ENCODE measurements at regions not wholly inside any gene's neighbourhood (a gene's known extent, or its start where the extent isn't known, plus 50 kb on each side); places are given as distances from the start of the nearest gene placed in this dataset.

DNA sequence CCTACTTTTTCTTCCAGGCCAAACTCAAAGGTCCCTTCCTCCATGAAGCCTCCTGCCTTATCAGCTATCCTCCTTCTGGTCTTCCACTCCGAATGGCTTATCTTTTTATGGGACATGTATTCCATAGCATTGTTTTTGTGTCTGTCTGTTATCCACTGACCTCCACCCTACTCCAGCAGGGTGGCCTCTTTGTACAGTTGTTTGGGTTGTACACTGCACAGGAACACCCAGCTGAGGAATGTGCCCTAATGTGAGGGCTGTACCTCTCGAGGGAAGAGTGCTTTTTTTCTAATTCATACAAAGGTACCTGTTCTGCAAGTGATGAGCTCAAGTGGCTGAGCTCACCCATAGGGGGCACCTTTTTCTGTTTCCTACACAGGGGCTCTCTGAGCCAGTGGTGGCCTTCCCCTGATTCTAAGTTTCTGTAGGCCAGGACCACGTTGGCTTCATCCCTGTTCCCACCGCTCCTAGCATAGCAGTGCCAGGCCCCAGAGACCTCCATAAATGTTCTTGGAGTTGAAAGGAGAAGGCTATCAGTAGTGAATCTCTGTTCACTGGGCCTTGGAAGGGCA is 108.2 kb downstream of the FOXD2 start:
- whole genome bisulfite sequencing (ENCODE audit: insufficient coverage), result 86% methylated on average over 4 of the region's 4 CpGs
- Histone ChIP-seq H3K4me3 (ENCODE audit: low read length) (no peak overlapping the region), H3K27me3 (ENCODE audit: control insufficient read depth, insufficient read depth, low read length) (no peaks in the 10 kb centered on the region), H3K36me3 (ENCODE audit: control insufficient read depth, insufficient read depth, low read length) (no peaks in the 10 kb centered on the region), H3K4me1 (ENCODE audit: control insufficient read depth, insufficient read depth, low read length) (no peaks in the 10 kb centered on the region), H3K9me3 (ENCODE audit: control insufficient read depth, insufficient read depth, low read length) (no peaks in the 10 kb centered on the region), H3K27ac (ENCODE audit: low read length) (no peak overlapping the region)
- ATAC-seq (no peak), DNase-seq (no peak)
- Mint-ChIP-seq H3K9me3 (no peaks in the 10 kb centered on the region), H3K4me1 (no peaks in the 10 kb centered on the region), H3K27ac (no peak overlapping the region), H3K36me3 (no peaks in the 10 kb centered on the region), H3K27me3 (ENCODE audit: low read depth in 2 of 2) (peaks cover 10 to 20% of the 10 kb centered on the region in 2 donors), H3K4me3 (no peak overlapping the region)
- intact Hi-C loops (cut with micrococcal nuclease), result no loop called here
- no peak for TF ChIP-seq CTCF (IDR thresholded peaks at IDR 0.05)

DNA sequence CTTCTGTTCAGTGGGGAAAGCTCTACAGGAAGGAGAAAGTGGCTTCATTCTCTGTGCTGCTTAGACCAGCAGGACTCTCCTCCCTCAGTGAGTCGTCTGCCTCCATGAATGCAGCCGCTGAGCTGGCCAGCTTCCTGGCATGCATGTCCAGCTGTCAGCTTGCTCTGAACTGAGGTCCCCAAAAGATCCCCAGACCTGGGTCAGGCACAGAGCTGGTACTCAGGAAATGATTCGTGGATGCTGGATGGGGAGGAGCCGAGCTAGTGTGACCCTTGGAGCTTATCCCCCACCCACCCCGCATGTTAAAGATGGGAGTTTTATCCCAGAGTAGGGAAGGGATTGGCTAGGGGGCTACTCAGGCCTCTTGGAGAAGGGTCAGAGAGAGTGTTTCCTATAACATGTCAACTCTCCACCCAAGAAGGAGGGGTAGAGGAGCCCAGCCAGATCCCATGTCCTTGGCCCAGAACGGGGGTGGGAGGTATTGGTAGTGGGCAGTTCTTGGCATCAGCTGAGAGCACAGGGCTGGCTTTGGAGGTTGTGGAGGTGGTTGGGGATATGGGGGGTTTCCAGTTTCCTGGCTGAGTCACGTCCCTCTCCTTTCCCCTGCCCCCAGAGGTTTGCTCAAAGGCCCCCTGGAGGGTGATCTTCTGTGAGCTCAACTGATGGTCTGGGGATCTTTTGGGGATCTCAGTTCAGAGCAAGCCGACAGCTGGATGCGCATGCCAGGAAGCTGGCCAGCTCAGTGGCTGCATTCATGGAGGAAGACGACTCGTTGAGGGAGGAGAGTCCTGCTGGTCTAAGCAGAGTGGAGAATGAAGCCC is 110.1 kb downstream of the FOXD2 start:
- H3K4me3 Mint-ChIP-seq, result no peak overlapping the region
- H3K27me3 ChIP-seq (ENCODE audit: control insufficient read depth, insufficient read depth, low read length), result no peaks in the 10 kb centered on the region
- intact Hi-C loops (cut with micrococcal nuclease), result no loop called here
- H3K36me3 Mint-ChIP-seq, result no peaks in the 10 kb centered on the region
- no peak overlapping the region for H3K27ac ChIP-seq (ENCODE audit: low read length)
- TF ChIP-seq CTCF (IDR thresholded peaks at IDR 0.05), result no peak
- ATAC-seq (no peak), DNase-seq (no peak)
- H3K27ac Mint-ChIP-seq, result no peak overlapping the region
- 84% methylated on average over 8 of the region's 11 CpGs for WGBS (ENCODE audit: insufficient coverage)
- H3K27me3 Mint-ChIP-seq (ENCODE audit: low read depth in 2 of 2), result peaks cover 6 to 7% of the 10 kb centered on the region in 2 donors
- no peaks in the 10 kb centered on the region for H3K36me3 ChIP-seq (ENCODE audit: control insufficient read depth, insufficient read depth, low read length)
- H3K9me3 Mint-ChIP-seq, result no peaks in the 10 kb centered on the region
- H3K4me1 ChIP-seq (ENCODE audit: control insufficient read depth, insufficient read depth, low read length), result no peaks in the 10 kb centered on the region
- H3K4me1 Mint-ChIP-seq, result no peaks in the 10 kb centered on the region
- H3K9me3 ChIP-seq (ENCODE audit: control insufficient read depth, insufficient read depth, low read length), result no peaks in the 10 kb centered on the region
- no peak overlapping the region for H3K4me3 ChIP-seq (ENCODE audit: low read length)

DNA sequence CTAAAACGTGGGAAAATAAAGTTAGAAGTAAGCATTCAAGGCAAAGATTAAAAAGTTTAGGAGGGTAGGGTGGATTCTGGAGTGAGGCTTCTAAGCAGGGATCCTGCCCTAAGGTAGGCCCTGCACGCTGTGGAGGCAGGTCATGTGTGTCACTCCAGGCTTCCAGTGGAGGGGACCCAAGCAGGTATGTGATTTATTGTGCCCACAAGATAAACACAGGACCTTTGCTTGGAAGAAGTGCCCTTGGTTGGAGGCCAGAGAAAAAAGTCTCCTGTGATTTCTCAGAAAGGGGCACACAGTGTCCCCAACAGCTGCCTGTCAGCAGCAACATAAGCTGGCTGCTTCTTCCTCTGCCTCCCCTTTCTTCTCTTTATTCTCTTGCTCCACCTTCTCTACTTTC is 110.8 kb downstream of the FOXD2 start:
- H3K36me3 ChIP-seq (ENCODE audit: control insufficient read depth, insufficient read depth, low read length), result no peaks in the 10 kb centered on the region

More for the DNA sequence above, 110.8 kb downstream of the FOXD2 start:
- ATAC-seq (no peak), DNase-seq (no peak)
- H3K4me1 ChIP-seq (ENCODE audit: control insufficient read depth, insufficient read depth, low read length), result no peaks in the 10 kb centered on the region
- TF ChIP-seq CTCF (IDR thresholded peaks at IDR 0.05), result no peak
- no peaks in the 10 kb centered on the region for H3K36me3 Mint-ChIP-seq
- H3K9me3 Mint-ChIP-seq, result no peaks in the 10 kb centered on the region
- H3K27me3 ChIP-seq (ENCODE audit: control insufficient read depth, insufficient read depth, low read length), result no peaks in the 10 kb centered on the region
- no peak overlapping the region for H3K27ac ChIP-seq (ENCODE audit: low read length)
- H3K27me3 Mint-ChIP-seq (ENCODE audit: low read depth in 2 of 2), result peaks cover 6 to 7% of the 10 kb centered on the region in 2 donors
- H3K4me3 Mint-ChIP-seq, result no peak overlapping the region
- no peaks in the 10 kb centered on the region for H3K9me3 ChIP-seq (ENCODE audit: control insufficient read depth, insufficient read depth, low read length)
- no peaks in the 10 kb centered on the region for H3K4me1 Mint-ChIP-seq
- intact Hi-C loops (cut with micrococcal nuclease), result no loop called here
- 87% methylated on average over 2 of the region's 2 CpGs for WGBS (ENCODE audit: insufficient coverage)
- no peak overlapping the region for H3K4me3 ChIP-seq (ENCODE audit: low read length)
- H3K27ac Mint-ChIP-seq, result no peak overlapping the region
